ENCODE measurements at regions not wholly inside any gene's neighbourhood (a gene's known extent, or its start where the extent isn't known, plus 50 kb on each side); places are given as distances from the start of the nearest gene placed in this dataset.
"Not testable (repeated sequence)": the region's sequence is repeated elsewhere in the genome, so short reads cannot be mapped to it uniquely, and the experiment has no call there.

DNA sequence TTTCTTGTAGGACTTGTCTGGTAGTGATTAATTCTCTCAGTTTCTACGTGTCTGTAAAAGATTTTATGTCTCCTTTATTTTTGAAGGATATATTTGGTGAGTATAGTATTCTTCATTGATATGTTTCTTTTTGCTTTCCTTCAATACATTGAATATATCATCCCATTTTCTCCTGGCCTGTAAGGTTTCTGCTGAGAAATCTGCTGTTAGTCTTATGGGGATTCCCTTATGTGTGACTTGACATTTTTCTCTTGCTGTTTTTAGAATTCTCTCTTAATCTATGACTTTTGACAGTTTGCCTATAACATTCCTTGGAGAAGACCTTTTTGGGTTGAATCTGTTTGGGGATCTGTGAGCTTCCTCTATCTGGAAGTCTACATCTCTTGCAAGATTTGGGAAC lies 281.0 kb upstream of the MEIS1 start:
- no peak for DNase-seq
- intact Hi-C loops (cut with DNase I; ENCODE audit: low total_unique reads), result no loop called here
- no peaks in the 10 kb centered on the region for H3K4me1 ChIP-seq
- H3K9me3 ChIP-seq, result peaks cover 0 to 10% of the 10 kb centered on the region in 2 donors
- no peak overlapping the region for H3K27ac ChIP-seq
- H3K4me3 ChIP-seq, result no peak overlapping the region
- no peaks in the 10 kb centered on the region for H3K27me3 ChIP-seq
- H3K36me3 ChIP-seq, result no peaks in the 10 kb centered on the region
- no peak for TF ChIP-seq POLR2A (IDR thresholded peaks at IDR 0.05)
- TF ChIP-seq, protein P1, sequence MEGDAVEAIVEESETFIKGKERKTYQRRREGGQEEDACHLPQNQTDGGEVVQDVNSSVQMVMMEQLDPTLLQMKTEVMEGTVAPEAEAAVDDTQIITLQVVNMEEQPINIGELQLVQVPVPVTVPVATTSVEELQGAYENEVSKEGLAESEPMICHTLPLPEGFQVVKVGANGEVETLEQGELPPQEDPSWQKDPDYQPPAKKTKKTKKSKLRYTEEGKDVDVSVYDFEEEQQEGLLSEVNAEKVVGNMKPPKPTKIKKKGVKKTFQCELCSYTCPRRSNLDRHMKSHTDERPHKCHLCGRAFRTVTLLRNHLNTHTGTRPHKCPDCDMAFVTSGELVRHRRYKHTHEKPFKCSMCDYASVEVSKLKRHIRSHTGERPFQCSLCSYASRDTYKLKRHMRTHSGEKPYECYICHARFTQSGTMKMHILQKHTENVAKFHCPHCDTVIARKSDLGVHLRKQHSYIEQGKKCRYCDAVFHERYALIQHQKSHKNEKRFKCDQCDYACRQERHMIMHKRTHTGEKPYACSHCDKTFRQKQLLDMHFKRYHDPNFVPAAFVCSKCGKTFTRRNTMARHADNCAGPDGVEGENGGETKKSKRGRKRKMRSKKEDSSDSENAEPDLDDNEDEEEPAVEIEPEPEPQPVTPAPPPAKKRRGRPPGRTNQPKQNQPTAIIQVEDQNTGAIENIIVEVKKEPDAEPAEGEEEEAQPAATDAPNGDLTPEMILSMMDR (IDR thresholded peaks at IDR 0.05), result no peak

DNA sequence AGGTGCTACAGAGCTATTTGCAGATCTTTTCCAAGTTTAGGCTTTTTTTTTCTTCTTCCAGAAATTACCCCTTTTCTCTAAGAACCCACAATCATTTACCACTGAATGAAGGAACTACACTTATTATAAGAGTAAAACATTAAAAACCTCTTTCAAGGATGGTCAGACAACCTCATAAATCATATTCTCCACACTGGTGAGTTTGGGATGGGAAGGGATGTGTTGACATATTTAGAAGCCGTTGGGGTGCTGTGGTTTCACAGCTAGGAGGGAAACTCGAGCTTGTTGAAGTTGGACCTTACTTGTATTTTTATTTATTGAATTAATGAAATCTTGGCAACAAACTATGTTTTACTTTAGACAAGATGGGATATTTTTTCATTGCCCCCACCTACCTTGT lies 289.4 kb upstream of the MEIS1 start:
- TF ChIP-seq POLR2A (IDR thresholded peaks at IDR 0.05), result no peak
- TF ChIP-seq, protein P1 (IDR thresholded peaks at IDR 0.05), result no peak
- DNase-seq, result no peak
- Histone ChIP-seq H3K27me3 (no peaks in the 10 kb centered on the region), H3K9me3 (peaks cover 0 to 6% of the 10 kb centered on the region in 2 donors), H3K4me1 (no peaks in the 10 kb centered on the region), H3K27ac (no peak overlapping the region), H3K36me3 (no peaks in the 10 kb centered on the region), H3K4me3 (no peak overlapping the region)
- intact Hi-C loops (cut with DNase I; ENCODE audit: low total_unique reads), result no loop called here

DNA sequence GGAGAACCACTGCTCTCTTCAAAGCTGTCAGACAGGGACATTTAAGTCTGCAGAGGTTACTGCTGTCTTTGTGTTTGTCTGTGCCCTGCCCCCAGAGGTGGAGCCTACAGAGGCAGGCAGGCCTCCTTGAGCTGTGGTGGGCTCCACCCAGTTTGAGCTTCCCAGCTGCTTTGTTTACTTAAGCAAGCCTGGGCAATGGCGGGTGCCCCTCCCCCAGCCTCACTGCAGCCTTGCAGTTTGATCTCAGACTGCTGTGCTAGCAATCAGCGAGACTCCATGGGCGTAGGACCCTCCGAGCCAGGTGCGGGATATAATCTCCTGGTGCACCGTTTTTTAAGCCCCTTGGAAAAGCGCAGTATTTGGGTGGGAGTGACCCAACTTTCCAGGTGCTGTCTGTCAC lies 290.6 kb upstream of the MEIS1 start:
- DNase-seq; H3K36me3 ChIP-seq; H3K4me3 ChIP-seq; H3K27ac ChIP-seq; H3K4me1 ChIP-seq; H3K27me3 ChIP-seq; intact Hi-C loops (cut with DNase I; ENCODE audit: low total_unique reads); H3K9me3 ChIP-seq: not testable (repeated sequence)

DNA sequence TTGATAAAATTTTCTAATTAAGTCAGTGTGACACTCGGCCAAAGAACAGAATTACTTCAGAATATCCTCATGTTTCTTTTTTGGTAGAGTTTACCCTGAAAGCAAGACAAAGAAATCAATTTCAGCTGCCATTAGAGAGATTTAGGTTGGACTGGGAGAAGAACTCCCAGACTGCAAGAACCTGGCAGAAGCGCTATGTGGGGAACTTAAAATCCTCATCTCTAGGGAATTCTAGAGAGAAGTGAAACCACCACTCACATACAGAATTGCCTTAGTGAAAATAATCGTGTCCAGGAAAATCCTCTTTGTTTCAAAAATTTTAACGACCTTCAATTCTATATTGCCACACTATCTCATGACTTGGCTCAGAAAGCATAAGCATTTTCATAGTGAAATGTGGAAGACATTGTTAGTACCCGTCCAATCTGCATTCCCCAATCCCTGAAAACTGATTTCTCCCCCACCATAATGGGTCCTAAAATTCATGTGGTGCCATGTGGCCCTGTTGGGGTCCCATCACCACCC lies 297.3 kb upstream of the MEIS1 start:
- Histone ChIP-seq H3K36me3 (no peaks in the 10 kb centered on the region), H3K27me3 (no peaks in the 10 kb centered on the region), H3K9me3 (no peaks in the 10 kb centered on the region), H3K4me1 (no peaks in the 10 kb centered on the region), H3K4me3 (no peak overlapping the region), H3K27ac (no peak overlapping the region)
- TF ChIP-seq, protein P1 (IDR thresholded peaks at IDR 0.05), result no peak
- TF ChIP-seq POLR2A (IDR thresholded peaks at IDR 0.05), result no peak
- intact Hi-C loops (cut with DNase I; ENCODE audit: low total_unique reads), result no loop called here
- DNase-seq, result no peak

DNA sequence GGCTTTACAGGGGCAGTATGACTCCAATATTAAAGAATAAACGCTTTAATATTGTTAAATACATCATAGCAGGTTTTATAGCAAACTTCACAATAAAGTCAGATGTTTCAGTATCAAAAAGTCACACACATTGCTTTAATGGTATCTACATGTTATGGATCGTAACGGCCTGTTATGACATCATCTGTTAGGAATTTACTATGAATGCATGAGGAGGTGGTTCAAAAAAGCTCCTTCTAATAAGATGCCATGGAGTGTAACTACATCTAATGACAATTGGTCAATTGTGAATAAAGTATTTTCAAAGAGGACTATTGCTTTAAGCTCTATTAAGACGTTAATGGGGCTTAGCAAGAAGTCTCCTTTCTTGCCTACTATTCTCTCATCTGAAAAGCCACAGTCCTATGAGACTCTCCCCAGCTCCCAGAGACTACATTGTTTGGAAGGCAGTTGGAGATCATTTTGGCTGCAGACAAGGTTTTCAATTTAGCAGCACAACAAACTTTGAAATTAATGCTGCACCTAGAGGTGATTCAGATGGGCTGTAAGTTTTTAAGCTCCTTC lies 300.7 kb upstream of the MEIS1 start:
- DNase-seq, result no peak
- H3K36me3 ChIP-seq, result no peaks in the 10 kb centered on the region
- H3K4me1 ChIP-seq, result no peaks in the 10 kb centered on the region
- no peaks in the 10 kb centered on the region for H3K27me3 ChIP-seq
- TF ChIP-seq POLR2A (IDR thresholded peaks at IDR 0.05), result no peak
- TF ChIP-seq, protein P1 (IDR thresholded peaks at IDR 0.05), result no peak
- H3K9me3 ChIP-seq, result no peaks in the 10 kb centered on the region
- no peak overlapping the region for H3K27ac ChIP-seq
- no peak overlapping the region for H3K4me3 ChIP-seq
- intact Hi-C loops (cut with DNase I; ENCODE audit: low total_unique reads), result no loop called here

DNA sequence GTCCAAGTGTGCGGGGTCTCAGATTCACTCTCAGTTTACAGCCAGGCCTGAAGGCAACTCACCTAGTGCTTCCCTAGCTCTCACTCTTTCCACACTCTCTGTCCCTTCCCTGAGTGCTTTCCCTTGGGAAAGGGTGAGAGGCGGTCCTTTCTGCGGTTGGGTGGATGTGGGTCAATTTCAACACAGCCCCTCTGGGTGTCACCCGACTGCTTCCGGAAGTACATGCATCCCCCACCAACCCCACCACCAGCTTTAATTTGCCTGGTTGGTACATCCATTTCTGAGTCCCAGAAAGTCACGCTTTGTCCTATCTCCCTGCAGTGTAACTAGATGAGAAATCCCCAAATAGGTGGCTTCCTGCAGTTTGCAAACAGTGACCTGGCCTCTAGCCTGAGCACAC lies 307.3 kb upstream of the MEIS1 start:
- TF ChIP-seq, protein P1 (IDR thresholded peaks at IDR 0.05), result no peak
- no peak for TF ChIP-seq POLR2A (IDR thresholded peaks at IDR 0.05)
- Histone ChIP-seq H3K4me3 (no peak overlapping the region), H3K36me3 (no peaks in the 10 kb centered on the region), H3K27me3 (no peaks in the 10 kb centered on the region), H3K27ac (no peak overlapping the region), H3K4me1 (no peaks in the 10 kb centered on the region), H3K9me3 (no peaks in the 10 kb centered on the region)
- no peak for DNase-seq
- intact Hi-C loops (cut with DNase I; ENCODE audit: low total_unique reads), result no loop called here
